ENCODE measurements at regions not wholly inside any gene's neighbourhood (a gene's known extent, or its start where the extent isn't known, plus 50 kb on each side); places are given as distances from the start of the nearest gene placed in this dataset.

DNA sequence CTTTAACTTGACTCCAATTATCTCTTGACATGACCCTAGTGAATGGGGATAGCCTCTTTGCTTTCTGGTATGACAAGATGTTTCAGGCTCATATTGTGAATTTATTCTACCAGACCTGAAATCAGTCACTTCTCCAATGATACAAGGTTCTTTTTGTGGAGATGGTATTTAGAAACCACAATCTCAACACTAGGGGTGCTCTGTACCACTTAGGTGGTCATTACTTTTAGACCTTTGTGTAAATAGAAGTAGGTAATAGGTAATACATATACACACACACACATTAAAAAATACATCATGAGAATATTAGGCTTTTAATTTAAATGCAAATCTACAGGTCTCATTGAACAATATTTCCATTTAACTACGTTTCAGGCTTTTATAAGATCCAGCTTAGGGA is 199.0 kb upstream of the RHOBTB1 start:
- no peak for DNase-seq (ENCODE audit: low spot score)

- DNase-seq (ENCODE audit: low spot score), result peak; percentile 7
Observed at GRCh38 chr10:61140765-61141392, 196.9 kb upstream of the RHOBTB1 start.

DNA sequence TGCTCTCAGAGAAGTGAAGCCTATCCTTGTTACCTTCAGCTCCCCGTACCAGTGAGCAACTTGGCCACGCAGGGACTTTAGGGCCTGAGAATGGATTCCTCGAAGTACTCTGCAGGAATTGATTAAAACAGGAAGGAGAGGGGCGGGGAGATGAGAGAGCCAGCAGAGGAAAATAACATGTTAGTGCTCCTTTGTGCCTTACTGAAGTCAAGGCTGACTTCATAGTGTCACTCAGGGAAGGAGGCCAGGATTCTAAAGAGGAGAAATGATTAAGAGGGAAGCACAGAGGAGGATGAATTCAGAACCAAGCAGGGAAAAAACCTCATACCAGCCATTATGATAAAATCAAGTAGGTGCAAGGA is 195.6 kb upstream of the RHOBTB1 start:
- no peak for DNase-seq (ENCODE audit: low spot score)

GRCh38 chr10:61138708-61139591 is 195.0 kb upstream of the RHOBTB1 start:
- DNase-seq (ENCODE audit: low spot score), result no peak

DNA sequence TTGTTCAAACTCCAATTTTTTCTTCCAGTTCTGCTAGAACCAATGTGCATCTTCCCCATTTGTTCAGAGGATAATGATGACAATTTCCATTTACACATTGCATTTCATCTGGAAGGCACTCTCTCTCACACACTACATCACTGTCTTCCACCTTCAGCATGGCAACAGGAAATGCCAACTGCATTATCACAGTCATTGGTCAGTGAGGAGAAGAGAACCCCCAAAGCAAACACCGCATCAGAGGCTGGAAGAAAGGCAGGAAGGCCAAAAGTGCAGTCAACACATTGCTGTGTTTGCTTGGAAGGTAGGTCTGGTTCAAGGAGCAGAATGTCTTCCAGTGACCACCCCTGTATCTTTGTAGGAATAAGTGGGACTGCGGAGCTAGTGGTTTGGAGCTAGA is 192.2 kb upstream of the RHOBTB1 start:
- peak; percentile 7 for DNase-seq (ENCODE audit: low spot score)

GRCh38 chr10:61135276-61135721 is 191.3 kb upstream of the RHOBTB1 start:
- peak; percentile 36 for DNase-seq (ENCODE audit: low spot score)

- DNase-seq (ENCODE audit: low spot score), result no peak
Observed at GRCh38 chr10:61130366-61130765, 186.4 kb upstream of the RHOBTB1 start.

DNA sequence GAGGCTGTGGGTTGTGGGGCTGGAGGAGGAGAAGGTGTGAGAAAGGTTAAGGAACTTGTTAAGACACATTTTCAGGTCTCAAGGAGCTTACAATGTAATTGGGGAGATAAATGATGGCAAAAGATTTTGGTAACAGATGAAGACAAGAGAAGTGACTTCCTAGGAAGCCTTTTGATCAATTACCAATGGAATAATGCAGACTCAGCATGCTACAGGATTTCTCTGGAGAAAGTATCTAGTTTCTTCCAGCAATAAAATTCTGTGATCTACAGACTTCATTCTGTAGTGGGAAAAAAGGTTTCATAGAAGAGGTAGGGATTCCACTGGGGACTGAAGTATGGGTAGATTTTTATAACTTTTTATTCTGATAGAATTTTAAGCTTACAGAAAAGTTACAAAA is 184.2 kb upstream of the RHOBTB1 start:
- DNase-seq (ENCODE audit: low spot score), result no peak

- DNase-seq (ENCODE audit: low spot score), result peak; percentile 4
Observed at GRCh38 chr10:61125560-61126170, 181.7 kb upstream of the RHOBTB1 start.

DNA sequence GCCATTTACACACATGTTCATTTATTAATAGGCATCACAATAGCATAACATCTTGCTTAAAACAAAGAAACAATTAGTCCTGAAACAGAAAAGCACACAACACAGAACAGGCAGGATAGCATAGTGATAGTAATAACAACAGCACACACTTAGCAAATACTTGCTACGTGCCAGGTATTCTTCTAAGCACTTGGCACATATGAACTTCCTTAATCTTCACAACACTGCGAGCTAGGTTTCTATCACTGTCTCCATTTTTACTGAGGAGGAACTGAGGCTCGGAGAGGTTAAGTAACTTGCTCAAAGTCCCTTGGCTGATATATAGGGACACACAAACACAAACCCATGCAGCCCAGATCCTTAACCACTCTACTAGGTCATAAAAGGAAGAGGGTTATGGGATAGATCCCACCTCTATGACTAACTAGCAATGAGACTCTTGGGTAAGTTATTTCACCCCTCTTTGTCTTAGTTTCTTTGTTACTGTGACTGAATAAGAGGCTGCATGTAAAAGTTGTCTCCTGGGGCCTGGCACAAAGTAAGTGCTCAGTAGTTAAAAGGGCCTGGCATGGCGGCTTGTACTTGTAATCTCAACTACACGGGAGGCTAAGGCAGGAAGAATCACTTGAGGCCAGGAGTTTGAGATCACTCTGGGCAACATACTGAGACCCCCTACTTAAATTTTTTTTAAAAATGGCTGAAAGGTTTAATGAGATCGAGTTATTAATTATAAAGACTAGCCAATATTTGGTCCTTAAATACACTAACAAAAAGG is 181.0 kb upstream of the RHOBTB1 start:
- no peak for DNase-seq (ENCODE audit: low spot score)

DNA sequence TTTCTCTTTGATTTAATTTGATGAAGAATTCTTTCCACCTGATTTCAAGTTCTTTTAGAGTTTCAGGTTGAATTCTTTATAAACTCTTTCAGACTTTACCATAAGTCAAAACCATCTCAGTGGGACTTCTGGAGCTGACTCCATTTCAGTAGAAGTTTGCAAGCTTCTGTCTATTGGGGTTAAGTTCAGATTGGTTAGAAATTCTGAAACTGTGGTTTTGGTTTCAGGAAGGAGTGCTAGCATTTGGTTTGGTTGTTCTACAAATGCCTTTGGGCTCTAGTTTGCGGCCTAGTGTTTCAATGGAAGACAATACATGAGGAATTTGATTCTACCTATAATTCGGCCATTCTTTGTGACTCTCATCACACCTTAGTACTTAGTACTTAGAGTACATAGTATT is 176.8 kb upstream of the RHOBTB1 start:
- no peak for DNase-seq (ENCODE audit: low spot score)

- DNase-seq (ENCODE audit: low spot score), result no peak
Observed at GRCh38 chr10:61119573-61119972, 175.6 kb upstream of the RHOBTB1 start.

- DNase-seq (ENCODE audit: low spot score), result no peak
Observed at GRCh38 chr10:61115897-61116296, 171.9 kb upstream of the RHOBTB1 start.

DNA sequence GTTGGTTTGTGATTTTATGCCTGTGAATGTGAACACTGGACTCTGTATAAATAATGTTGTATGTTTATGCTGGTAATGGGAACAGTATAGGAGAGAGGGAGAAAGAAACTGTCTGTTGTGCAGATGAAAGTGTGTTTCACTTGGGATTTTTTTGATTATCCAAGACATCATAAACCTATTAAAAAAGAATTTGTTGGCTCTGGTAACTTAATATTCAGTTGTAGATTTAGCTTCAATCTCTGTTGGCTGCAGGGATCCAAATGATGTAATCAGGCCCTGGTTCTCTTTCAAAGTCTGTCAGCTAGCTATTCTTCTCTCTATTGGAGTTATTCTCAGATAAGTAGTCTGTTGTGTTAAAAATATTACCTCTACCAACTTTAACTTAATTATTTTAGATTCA is 168.8 kb upstream of the RHOBTB1 start:
- DNase-seq (ENCODE audit: low spot score), result no peak

- no peak for DNase-seq (ENCODE audit: low spot score)
Observed at GRCh38 chr10:61110936-61111335, 167.0 kb upstream of the RHOBTB1 start.

DNA sequence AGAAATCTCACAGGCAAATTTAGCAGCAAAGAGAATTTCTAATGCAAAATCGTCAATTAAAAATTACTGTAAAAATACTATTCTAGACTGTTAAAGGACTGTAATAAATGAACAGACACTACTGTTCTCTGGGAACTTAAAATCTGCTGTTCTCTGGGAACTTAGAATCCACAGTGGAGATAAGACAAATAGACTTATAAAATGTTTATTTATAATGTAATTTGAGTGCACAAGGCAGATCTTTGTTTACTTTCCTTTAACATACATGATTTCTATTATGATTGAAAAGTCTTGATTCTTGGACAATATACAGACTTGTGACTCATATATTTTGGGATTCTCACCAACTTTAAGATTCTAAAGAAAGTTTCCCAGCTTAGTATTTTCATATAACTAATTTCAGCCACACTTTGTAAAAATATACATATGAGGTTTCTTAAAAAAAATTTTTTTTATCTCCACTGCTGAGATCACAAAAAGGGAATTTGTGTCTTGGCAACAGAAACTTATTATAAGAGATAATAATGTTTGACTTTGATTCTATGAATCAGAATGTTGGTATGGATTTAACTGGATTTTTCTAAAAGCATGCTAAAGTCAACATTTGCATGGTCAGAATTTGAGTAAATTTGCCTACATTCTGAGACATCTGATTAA is 166.3 kb upstream of the RHOBTB1 start:
- no peak for DNase-seq (ENCODE audit: low spot score)

DNA sequence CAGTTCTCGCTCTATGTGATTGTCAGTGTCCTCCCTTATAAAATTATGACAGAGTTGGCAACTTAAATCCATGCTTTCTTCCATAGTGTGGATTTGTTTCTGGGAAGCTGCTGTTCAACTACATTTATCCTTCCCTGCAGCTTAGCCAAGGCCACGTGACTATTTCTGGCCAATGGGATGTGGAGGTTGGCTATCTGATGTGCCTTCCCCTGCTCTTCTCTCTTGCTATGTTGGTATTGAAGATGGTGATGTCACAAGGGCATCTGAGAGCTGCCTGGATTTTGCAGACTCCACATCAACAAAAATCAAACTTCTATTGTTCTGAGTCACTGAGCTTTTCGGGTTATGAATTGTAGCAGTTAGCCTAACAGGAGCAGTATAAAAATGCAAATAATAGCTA is 164.9 kb upstream of the RHOBTB1 start:
- no peak for DNase-seq (ENCODE audit: low spot score)

DNA sequence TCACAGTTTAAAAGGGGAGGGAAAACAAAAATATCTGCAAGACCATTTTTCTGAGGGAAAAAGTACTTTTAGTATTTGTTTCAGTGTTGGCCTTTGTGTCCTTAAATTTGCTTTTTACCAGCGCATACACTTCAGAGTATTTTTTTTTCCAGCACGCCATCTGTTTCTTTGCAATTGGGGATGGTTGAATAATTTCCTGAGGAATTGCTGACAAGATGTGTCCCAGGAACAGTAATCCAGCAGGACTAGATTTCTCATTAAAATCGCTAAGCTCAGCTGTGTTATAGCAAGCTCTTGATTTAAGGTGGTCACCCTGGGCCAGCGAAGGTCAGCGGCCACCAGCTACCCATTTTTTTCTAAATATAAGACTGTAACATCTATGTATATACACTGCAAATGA is 156.9 kb upstream of the RHOBTB1 start:
- DNase-seq (ENCODE audit: low spot score), result no peak

DNA sequence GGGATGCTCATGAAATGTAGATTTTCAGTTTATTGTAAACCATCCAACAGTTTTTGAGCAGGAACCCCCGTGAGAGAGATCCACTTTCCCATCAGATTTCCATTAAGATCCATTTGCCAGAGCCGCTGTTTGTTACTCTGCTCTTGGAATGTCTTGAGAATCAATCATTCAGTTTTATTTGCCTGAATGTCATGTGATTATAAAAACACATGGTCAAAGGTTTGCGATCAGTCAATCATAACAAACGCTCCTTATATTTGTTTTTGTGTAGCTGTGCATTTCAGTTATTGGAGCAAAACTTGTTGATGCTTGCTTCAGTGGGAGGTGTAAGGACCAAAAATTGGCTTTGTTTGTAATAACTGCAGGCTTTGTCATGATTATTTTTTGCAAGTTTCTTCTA is 155.8 kb upstream of the RHOBTB1 start:
- no peak for DNase-seq (ENCODE audit: low spot score)

GRCh38 chr10:61098966-61099365 is 155.0 kb upstream of the RHOBTB1 start:
- no peak for DNase-seq (ENCODE audit: low spot score)

DNA sequence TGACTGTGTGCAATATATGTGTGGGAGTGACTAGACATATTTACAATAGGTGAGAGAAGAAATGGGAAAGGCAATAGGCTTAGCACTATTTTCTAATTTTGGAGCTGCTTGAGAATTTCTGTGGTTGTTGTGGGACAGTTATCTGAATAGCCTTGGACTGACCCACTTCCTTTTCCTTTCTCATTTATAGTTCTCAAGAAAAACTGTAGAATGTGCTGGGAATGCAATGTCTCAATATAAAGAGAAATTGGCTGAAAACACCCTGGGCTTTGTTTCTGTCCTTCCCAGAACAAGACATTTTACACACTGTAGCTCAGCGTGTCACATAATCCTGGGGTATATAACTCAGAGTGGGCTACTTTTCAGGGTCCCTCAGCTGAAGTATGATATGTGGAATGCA is 153.0 kb upstream of the RHOBTB1 start:
- no peak for DNase-seq (ENCODE audit: low spot score)

GRCh38 chr10:61096056-61096455 is 152.1 kb upstream of the RHOBTB1 start:
- DNase-seq (ENCODE audit: low spot score), result no peak
